IMR-90 (cell line): ENCODE measurements at regions not wholly inside any gene's neighbourhood (a gene's known extent, or its start where the extent isn't known, plus 50 kb on each side); places are given as distances from the start of the nearest gene placed in this dataset.

ENCODE experiments used
- ATAC-seq: fragments of 200-7000 bp; cut with Tn5 transposase; 2 replicates; pipeline ENCODE4 v1.9.1; 2020; ENCODE audit warnings: low read depth, mild to moderate bottlenecking, moderate library complexity
- BruUV-seq: library from RNA; stranded (reverse); fragments of 400-500 nt; replicated peaks from 2 replicates; lab custom pipeline; 2021; lab: Mats Ljungman, UMichigan
- CTCF ChIA-PET: fragments of 300-600 bp; formaldehyde crosslinking; extraction: SDS; loops from one replicate; lab custom pipeline; 2021; ENCODE audit warnings: antibody characterized with exemption; lab: Yijun Ruan, JAX
- POLR2A ChIA-PET: fragments of 300-600 bp; sonication (Branson Sonifier 250); formaldehyde crosslinking; loops from one replicate; lab custom pipeline; 2022; ENCODE audit warnings: antibody characterized with exemption; ENCODE audit not compliant: unreplicated experiment; lab: Charles Lee
- DNase-seq: peaks from one replicate; pipeline ENCODE4 v3.0.0; 2013
- H2AFZ ChIP-seq: replicated peaks from 2 replicates; pipeline ENCODE3; 2013; ENCODE audit warnings: low read length, mild to moderate bottlenecking; ENCODE audit not compliant: poor library complexity
- H2AK5ac ChIP-seq: 2 replicates; pipeline ENCODE4 v1.6.1; 2013; ENCODE audit warnings: low read depth, low read length, inconsistent platforms
- H2AK9ac ChIP-seq: replicated peaks from 2 replicates; pipeline ENCODE3; 2013; ENCODE audit warnings: mild to moderate bottlenecking, low read depth, low read length, moderate library complexity; ENCODE audit not compliant: poor library complexity
- H2BK120ac ChIP-seq: 2 replicates; pipeline ENCODE4 v1.6.1; 2013; ENCODE audit warnings: low read depth, low read length, inconsistent platforms
- H2BK15ac ChIP-seq: 3 replicates; pipeline ENCODE4 v1.6.1; 2013; ENCODE audit warnings: low read depth, low read length, inconsistent platforms
- H2BK20ac ChIP-seq: 2 replicates; pipeline ENCODE4 v1.6.1; 2013; ENCODE audit warnings: low read depth, mild to moderate bottlenecking, inconsistent platforms, low read length, moderate library complexity
- H2BK5ac ChIP-seq: 2 replicates; pipeline ENCODE4 v1.6.1; 2013; ENCODE audit warnings: mild to moderate bottlenecking, low read depth, low read length, inconsistent platforms; ENCODE audit not compliant: poor library complexity, severe bottlenecking
- H3K14ac ChIP-seq: replicated peaks from 2 replicates; pipeline ENCODE4 v1.6.1; 2013; ENCODE audit warnings: low read depth, low read length, inconsistent platforms
- H3K18ac ChIP-seq: 2 replicates; pipeline ENCODE4 v1.6.1; 2013; ENCODE audit warnings: low read depth, low read length, control low read depth
- H3K23ac ChIP-seq: 2 replicates; pipeline ENCODE4 v1.6.1; 2013; ENCODE audit warnings: low read depth, low read length, inconsistent platforms
- H3K27ac ChIP-seq: 2 replicates; pipeline ENCODE4 v1.5.1; 2013; ENCODE audit warnings: mild to moderate bottlenecking, control low read depth, low read length; ENCODE audit not compliant: insufficient read depth
- H3K27me3 ChIP-seq: 2 replicates; pipeline ENCODE4 v1.6.1; 2013; ENCODE audit warnings: low read length; ENCODE audit not compliant: control insufficient read depth, insufficient read depth
- H3K36me3 ChIP-seq: 2 replicates; pipeline ENCODE4 v1.6.1; 2013; ENCODE audit warnings: low read length, mixed read lengths; ENCODE audit not compliant: control insufficient read depth, insufficient read depth
- H3K4ac ChIP-seq: 2 replicates; pipeline ENCODE4 v1.6.1; 2013; ENCODE audit warnings: low read depth, low read length, inconsistent platforms
- H3K4me1 ChIP-seq: 2 replicates; pipeline ENCODE4 v1.6.1; 2013; ENCODE audit warnings: low read length, mixed read lengths; ENCODE audit not compliant: control insufficient read depth, insufficient read depth
- H3K4me2 ChIP-seq: 2 replicates; pipeline ENCODE4 v1.6.1; 2013; ENCODE audit warnings: low read depth, mild to moderate bottlenecking, control low read depth, low read length, moderate library complexity
- H3K4me3 ChIP-seq: 2 replicates; pipeline ENCODE4 v1.5.1; 2013; ENCODE audit warnings: low read depth, mild to moderate bottlenecking, control low read depth, low read length, moderate library complexity; ENCODE audit not compliant: insufficient read depth
- H3K56ac ChIP-seq: 2 replicates; pipeline ENCODE4 v1.6.1; 2013; ENCODE audit warnings: low read length, inconsistent platforms; ENCODE audit not compliant: insufficient read depth; ENCODE audit errors: extremely low read depth
- H3K79me1 ChIP-seq, 2 experiments: 2 replicates each; pipeline ENCODE4 v1.6.1; 2013; ENCODE audit warnings: low read length in 2 of 2, inconsistent platforms in 1 of 2, low read depth in 1 of 2
- H3K9ac ChIP-seq: 2 replicates; pipeline ENCODE4 v1.6.1; 2013; ENCODE audit warnings: low read depth, low read length, control low read depth
- H3K9me1 ChIP-seq: 2 replicates; pipeline ENCODE4 v1.6.1; 2013; ENCODE audit warnings: low read length, inconsistent platforms; ENCODE audit not compliant: insufficient read depth
- H3K9me3 ChIP-seq: 2 replicates; pipeline ENCODE4 v1.6.1; 2013; ENCODE audit warnings: low read length; ENCODE audit not compliant: control insufficient read depth, insufficient read depth
- H4K20me1 ChIP-seq: 2 replicates; pipeline ENCODE4 v1.6.1; 2013; ENCODE audit warnings: low read length, inconsistent platforms; ENCODE audit not compliant: insufficient read depth
- H4K5ac ChIP-seq: 2 replicates; pipeline ENCODE4 v1.6.1; 2013; ENCODE audit warnings: mild to moderate bottlenecking, low read depth, low read length, control low read depth
- H4K8ac ChIP-seq, 2 experiments: 2 replicates each; pipeline ENCODE4 v1.6.1; 2013; ENCODE audit warnings: low read depth in 2 of 2, low read length in 2 of 2, control low read depth in 1 of 2, inconsistent platforms in 1 of 2
- H4K91ac ChIP-seq: 2 replicates; pipeline ENCODE4 v1.6.1; 2013; ENCODE audit warnings: low read depth, low read length, inconsistent platforms; ENCODE audit not compliant: insufficient read depth
- CEBPB ChIP-seq: IDR thresholded peaks from 2 replicates; pipeline ENCODE4 v1.6.1; 2012; ENCODE audit warnings: low read depth, low read length, improper control_type of control experiment
- CHD1 ChIP-seq: IDR thresholded peaks from 2 replicates; pipeline ENCODE4 v1.6.1; 2012; ENCODE audit warnings: low read depth, low read length, improper control_type of control experiment
- ELK1 ChIP-seq: fragments of 150-350 bp; IDR thresholded peaks from 2 replicates; pipeline ENCODE4 v1.6.1; 2016; ENCODE audit warnings: low read depth, mild to moderate bottlenecking, low read length, moderate library complexity, borderline replicate concordance
- FOS ChIP-seq: fragments of 150-350 bp; IDR thresholded peaks from 2 replicates; pipeline ENCODE4 v1.6.1; 2016; ENCODE audit warnings: low read depth, low read length
- POLR2A ChIP-seq: IDR thresholded peaks from 2 replicates; pipeline ENCODE4 v1.6.1; 2012; ENCODE audit warnings: mild to moderate bottlenecking, low read depth, low read length
- SMC3 ChIP-seq: fragments of 150-350 bp; IDR thresholded peaks from 2 replicates; pipeline ENCODE4 v1.6.1; 2016; ENCODE audit warnings: low read depth, mild to moderate bottlenecking, antibody characterized with exemption, low read length, moderate library complexity
- WGBS, 2 experiments: methylation state at CpG; one replicate each; pipeline versions ENCODE4 v1.1.5 to v1.1.7; 2013; ENCODE audit warnings: missing lambda C conversion rate in 2 of 2; ENCODE audit not compliant: insufficient read length in 1 of 2; ENCODE audit errors: extremely low coverage in 2 of 2; 5-methylcytosine and 5-hydroxymethylcytosine counted together
- dilution Hi-C: fragments of 300-500 bp; cut with HindIII; formaldehyde crosslinking; loops from one replicate; pipeline ENCODE4 v1.14.3; 2018; ENCODE audit warnings: low sequenced_read_pairs; ENCODE audit not compliant: unreplicated experiment
- in situ Hi-C: fragments of 300-500 bp; cut with MboI; formaldehyde crosslinking; loops from 3 replicates; pipeline ENCODE4 v1.14.3; 2019; ENCODE audit warnings: low sequenced_read_pairs, inconsistent platforms, mixed read lengths
- intact Hi-C: fragments of 100-400 bp; cut with micrococcal nuclease; formaldehyde crosslinking; loops from 2 replicates; pipeline ENCODE4 v1.10.0; 2022

GRCh38 chr13:55977436-55977835 lies 1163.3 kb upstream of the PRR20A start:
- intact Hi-C loops, result no loop called here
- H3K18ac ChIP-seq, result no peak overlapping the region
- WGBS, 2 experiments, result 96% methylated on average over 3 of the region's 6 CpGs; no CpG with 5 or more reads in 1 of the 2 experiments
- no peak overlapping the region for H3K27ac ChIP-seq
- no peaks in the 10 kb centered on the region for H3K79me1 ChIP-seq
- H3K23ac ChIP-seq, result no peak overlapping the region
- H3K56ac ChIP-seq, result no peak overlapping the region
- H2BK5ac ChIP-seq, result no peak overlapping the region
- H3K4me2 ChIP-seq, result no peak overlapping the region
- in situ Hi-C loops, result no loop called here
- no peak overlapping the region for H2BK120ac ChIP-seq
- no TSS peak for BruUV-seq
- H3K9ac ChIP-seq, result no peak overlapping the region
- dilution Hi-C loops, result no loop called here
- H4K91ac ChIP-seq, result no peak overlapping the region
- no peaks in the 10 kb centered on the region for H3K27me3 ChIP-seq
- no peaks in the 10 kb centered on the region for H3K36me3 ChIP-seq
- no peak overlapping the region for H4K5ac ChIP-seq
- POLR2A ChIA-PET, result no interaction called here
- H3K4ac ChIP-seq, result no peak overlapping the region
- no peak for TF ChIP-seq SMC3
- TF ChIP-seq FOS, result no peak
- no peak for TF ChIP-seq CEBPB
- no peak for TF ChIP-seq ELK1
- TF ChIP-seq CHD1, result no peak
- no peak for TF ChIP-seq POLR2A
- no peak overlapping the region for H2BK15ac ChIP-seq
- no peaks in the 10 kb centered on the region for H3K4me1 ChIP-seq
- CTCF ChIA-PET, result no interaction called here
- H4K20me1 ChIP-seq, result no peaks in the 10 kb centered on the region
- H3K9me3 ChIP-seq, result peaks cover 9% of the 10 kb centered on the region
- DNase-seq, result no peak
- H3K4me3 ChIP-seq, result no peak overlapping the region
- no peak overlapping the region for H2AFZ ChIP-seq
- no peak overlapping the region for H2BK20ac ChIP-seq
- H3K14ac ChIP-seq, result no peak overlapping the region
- no peak overlapping the region for H2AK9ac ChIP-seq
- ATAC-seq, result no peak
- H4K8ac ChIP-seq, result no peak overlapping the region
- no peak overlapping the region for H2AK5ac ChIP-seq
- H3K9me1 ChIP-seq, result no peaks in the 10 kb centered on the region
